GM15510 (cell line): ENCODE measurements at regions not wholly inside any gene's neighbourhood (a gene's known extent, or its start where the extent isn't known, plus 50 kb on each side); places are given as distances from the start of the nearest gene placed in this dataset.

Source experiments
- POLR2A ChIP-seq: IDR thresholded peaks from 3 replicates; pipeline ENCODE4 v1.6.1; 2011; ENCODE audit warnings: borderline replicate concordance; ENCODE audit not compliant: insufficient read length; ENCODE audit errors: extremely low read depth

GRCh38 chr5:77948476-77948875 is 172.3 kb upstream of the TBCA start:
- no peak for TF ChIP-seq POLR2A

- no peak for TF ChIP-seq POLR2A
These were observed 170.9 kb upstream of the TBCA start for GRCh38 chr5:77947041-77947428.

- no peak for TF ChIP-seq POLR2A
These were observed 170.4 kb upstream of the TBCA start for GRCh38 chr5:77946381-77947040.

DNA sequence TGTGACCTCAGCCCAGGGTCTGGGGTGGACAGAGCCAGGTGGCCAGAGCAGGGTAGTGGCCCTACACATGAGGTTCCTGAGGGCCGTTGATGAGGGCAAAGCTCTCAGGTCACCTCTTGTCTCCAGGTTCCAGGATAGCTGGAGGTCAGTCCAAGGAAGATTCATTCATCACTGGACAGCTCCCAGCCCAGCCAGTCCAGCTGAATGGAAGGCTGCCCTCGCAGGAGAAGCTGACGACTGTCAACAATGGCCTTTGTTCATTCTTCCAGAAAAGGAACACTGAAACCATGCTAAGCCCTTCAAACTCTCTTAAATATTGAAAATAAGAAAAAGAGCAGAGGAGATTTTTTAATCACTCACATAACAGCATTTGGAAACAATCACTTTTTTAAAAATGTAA is 169.7 kb upstream of the TBCA start:
- no peak for TF ChIP-seq POLR2A

- TF ChIP-seq POLR2A = no peak
These were observed 168.7 kb upstream of the TBCA start for GRCh38 chr5:77944757-77945340.

DNA sequence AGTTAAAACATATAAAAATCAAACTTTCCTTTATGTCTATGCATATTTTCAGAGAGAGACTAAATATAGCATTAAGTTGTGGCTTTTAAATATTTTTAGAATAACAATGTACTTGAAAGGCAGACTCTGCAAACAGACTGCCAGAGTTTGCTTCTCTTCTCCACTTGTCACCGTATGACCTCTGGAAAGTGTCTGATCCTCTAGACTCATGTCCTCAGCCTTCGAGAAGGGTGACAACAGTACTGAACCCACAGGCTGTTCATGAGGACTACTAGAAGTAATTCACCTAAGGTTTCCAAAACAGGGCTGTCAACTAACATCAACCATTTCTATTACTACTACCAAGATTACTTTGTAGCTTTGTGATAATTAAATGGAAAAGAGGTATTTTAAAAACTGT is 167.7 kb upstream of the TBCA start:
- TF ChIP-seq POLR2A = no peak

DNA sequence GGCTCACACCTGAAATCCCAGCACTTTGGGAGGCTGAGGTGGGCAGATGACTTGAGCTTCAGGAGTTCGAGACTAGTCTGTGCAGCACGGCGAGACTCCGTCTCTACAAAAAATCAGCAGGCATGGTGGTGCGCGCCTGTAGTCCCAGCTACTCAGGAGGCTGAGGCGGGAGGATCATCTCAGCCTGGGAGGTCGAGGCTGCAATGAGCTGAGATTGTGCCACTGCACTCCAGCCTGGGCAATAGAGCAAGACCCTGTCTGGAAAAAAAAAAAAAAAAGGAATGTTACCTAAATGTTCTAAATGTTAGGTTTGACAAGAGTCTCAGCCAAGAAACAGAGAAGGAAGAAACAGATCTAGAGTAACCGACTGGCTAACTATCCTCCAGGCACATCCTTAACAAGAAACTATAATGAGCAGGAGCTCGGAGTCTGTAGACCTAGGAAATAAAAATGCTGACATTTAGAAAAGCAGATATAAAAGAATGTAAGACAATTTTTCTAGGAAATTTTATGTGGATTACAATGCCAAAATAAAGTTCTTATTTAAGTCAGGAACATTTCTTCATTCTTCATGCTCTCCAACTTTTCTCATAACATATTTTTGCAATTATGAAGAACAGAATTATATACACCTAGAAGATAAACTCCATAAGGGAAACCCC is 166.6 kb upstream of the TBCA start:
- TF ChIP-seq POLR2A = no peak

GRCh38 chr5:77937015-77937908 is 161.1 kb upstream of the TBCA start:
- TF ChIP-seq POLR2A = no peak

GRCh38 chr5:77936365-77936693 is 160.2 kb upstream of the TBCA start:
- no peak for TF ChIP-seq POLR2A

DNA sequence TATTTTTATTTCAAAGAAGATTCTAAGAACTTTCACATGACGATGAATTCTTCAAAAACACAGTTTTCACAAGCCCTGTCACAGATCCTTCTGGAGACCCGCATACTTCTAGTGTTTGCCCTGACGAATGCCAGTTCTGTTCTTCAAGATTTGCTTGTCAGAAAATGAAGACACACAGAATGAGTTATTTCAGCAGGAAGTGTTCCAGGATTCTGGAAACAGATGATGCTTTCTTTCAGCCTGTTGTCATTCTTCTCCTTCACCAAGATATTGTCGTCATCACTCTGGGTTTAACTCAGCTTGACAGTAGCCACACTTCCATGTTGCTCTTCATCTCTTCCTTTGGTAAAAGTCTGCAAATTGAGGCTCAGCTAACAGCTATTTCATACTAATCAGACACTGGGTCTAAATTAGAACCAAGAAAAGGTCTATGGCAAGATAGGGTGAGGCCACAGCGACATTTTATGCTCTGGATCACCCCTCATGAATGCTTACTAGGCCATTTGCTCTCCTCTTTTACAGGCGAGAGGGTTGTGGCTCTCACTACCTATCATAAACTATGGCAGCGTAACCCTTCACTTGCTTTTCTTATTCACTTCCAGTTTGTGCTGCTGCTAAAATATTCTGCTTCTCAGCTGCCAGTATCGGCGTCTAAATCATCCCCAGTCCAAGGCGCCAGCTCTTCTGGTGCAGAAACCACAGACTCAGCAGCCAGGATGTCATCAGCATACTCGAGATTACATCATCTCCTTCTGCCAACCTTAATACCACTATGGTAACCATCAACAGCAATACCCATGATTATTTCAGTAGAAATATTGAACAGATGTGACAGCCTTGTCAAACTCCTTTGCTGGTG is 159.6 kb upstream of the TBCA start:
- no peak for TF ChIP-seq POLR2A

DNA sequence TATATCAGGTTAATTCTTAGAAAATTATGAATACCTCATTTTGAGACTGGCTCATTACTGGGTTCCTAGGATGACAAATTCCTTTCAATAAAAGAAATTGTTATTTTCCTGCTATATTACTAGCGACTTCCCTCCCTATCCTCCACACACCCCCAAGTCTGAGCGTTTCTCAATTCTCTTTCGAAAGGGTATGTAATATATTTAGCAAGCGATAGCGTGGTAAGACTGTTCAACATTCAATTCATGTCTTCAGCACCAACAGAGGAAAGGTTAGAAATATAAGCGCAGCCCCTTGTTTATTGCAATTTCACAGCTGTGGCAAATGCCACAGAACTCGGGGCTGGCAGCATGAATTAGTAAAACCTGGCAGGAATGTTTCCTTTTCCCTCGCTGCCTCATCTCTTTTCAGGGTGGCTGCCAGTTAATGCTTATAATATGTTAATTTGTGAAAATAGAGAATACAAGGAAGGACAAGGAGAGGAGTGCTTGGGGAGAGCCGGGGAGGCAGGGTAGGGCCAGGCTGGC is 152.7 kb upstream of the TBCA start:
- no peak for TF ChIP-seq POLR2A

- TF ChIP-seq POLR2A = no peak
These were observed 150.2 kb upstream of the TBCA start for GRCh38 chr5:77926337-77926736.

DNA sequence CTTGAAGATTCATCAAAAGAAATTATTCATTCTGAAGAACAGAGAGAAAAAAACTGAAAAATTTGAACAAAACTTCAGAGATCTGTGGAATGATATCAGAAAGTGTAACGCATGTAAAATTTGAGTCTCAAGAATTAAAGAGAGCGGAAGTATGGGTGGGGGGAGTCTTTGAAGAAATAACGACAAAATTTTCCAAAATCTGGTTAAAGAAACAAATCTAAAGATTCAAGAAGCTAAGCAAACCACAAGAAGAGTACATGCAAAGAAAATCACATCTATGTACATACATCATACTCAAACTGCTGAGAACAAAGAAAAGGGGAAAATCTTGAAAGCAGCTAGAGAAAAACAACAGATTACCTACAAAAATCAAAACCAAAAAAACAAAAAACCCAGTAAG is 149.4 kb upstream of the TBCA start:
- no peak for TF ChIP-seq POLR2A

DNA sequence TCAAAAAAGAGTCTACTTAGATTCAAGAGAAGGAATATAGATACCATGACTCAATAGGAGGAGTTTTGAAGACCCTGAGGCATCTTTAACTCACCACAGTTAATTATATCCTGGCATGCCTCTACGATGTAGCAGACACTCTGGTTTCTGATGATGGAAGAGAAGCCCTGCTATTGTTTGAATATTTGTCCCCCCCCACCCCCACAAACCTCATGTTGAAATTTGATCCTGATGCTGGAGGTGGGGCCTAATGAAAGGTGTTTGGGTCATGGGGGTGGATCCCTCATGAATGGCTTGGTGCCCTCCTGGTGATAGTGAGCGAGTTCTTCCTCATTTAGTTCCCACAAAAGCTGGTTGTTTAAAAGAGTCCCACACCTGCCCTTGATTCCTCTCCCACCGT is 147.9 kb upstream of the TBCA start:
- TF ChIP-seq POLR2A = no peak
